HCT116 (cell line): ENCODE measurements at regions not wholly inside any gene's neighbourhood (a gene's known extent, or its start where the extent isn't known, plus 50 kb on each side); places are given as distances from the start of the nearest gene placed in this dataset.

ENCODE experiments used
- ATAC-seq: fragments of 200-7000 bp; cut with Tn5 transposase; 2 replicates; pipeline ENCODE4 v1.9.1; 2020; ENCODE audit warnings: mild to moderate bottlenecking, moderate library complexity
- BruUV-seq: library from RNA; stranded (reverse); fragments of 400-500 nt; replicated peaks from 2 replicates; lab custom pipeline; 2021; lab: Mats Ljungman, UMichigan
- CTCF ChIA-PET: fragments of 300-600 bp; sonication (Branson Sonifier 250); formaldehyde crosslinking; loops from one replicate; lab custom pipeline; 2021; ENCODE audit warnings: antibody characterized with exemption; lab: Charles Lee
- POLR2A ChIA-PET: fragments of 300-600, 350-600 bp; sonication (Branson Sonifier 250); formaldehyde crosslinking; loops from one replicate; lab custom pipeline; 2021; ENCODE audit warnings: antibody characterized with exemption; lab: Charles Lee
- RAD21 ChIA-PET, 2 experiments: fragments of 300-600 bp; sonication (Branson Sonifier 250); formaldehyde crosslinking; loops; one replicate each; lab custom pipeline; 2023; ENCODE audit warnings: low total read pairs in 2 of 2; ENCODE audit not compliant: uncharacterized antibody in 2 of 2, unreplicated experiment in 2 of 2, low non-redundant PET in 1 of 2; lab: Charles Lee
- DNase-seq: peaks from one replicate; pipeline ENCODE4 v3.0.0-alpha.2; 2010; ENCODE audit warnings: low read depth, low spot score
- H2AFZ ChIP-seq: fragments of 200-600 bp; shearing (Covaris generic), sonication (generic); 2 replicates; pipeline ENCODE4 v1.6.1; 2017; ENCODE audit warnings: low read depth, mixed run types, mixed read lengths, antibody characterized with exemption, low read length; ENCODE audit not compliant: poor library complexity, severe bottlenecking
- H3K27ac ChIP-seq: 2 replicates; pipeline ENCODE4 v1.5.1; 2012; ENCODE audit warnings: low read depth, low read length
- H3K27me3 ChIP-seq: fragments of 200-600 bp; sonication (generic); 2 replicates; pipeline ENCODE4 v1.6.1; 2016; ENCODE audit warnings: mixed run types, low read length, mixed read lengths; ENCODE audit not compliant: insufficient read depth
- H3K36me3 ChIP-seq, 2 experiments: fragments of 200-500 bp in 1 of 2; fragments of 200-600 bp in 1 of 2; sonication (Bioruptor generic) in 1 of 2; sonication (generic) in 1 of 2; 2 replicates each; pipeline versions ENCODE4 v1.5.1 to v1.6.1; 2014 to 2016; ENCODE audit warnings: low read length in 2 of 2, inconsistent platforms in 1 of 2, mixed read lengths in 1 of 2, mixed run types in 1 of 2; ENCODE audit not compliant: insufficient read depth in 2 of 2, control insufficient read depth in 1 of 2
- H3K4me1 ChIP-seq, 2 experiments: fragments of 200-600 bp in 1 of 2; sonication (generic) in 1 of 2; 2 replicates each; pipeline versions ENCODE4 v1.5.1 to v1.6.1; 2012 to 2017; ENCODE audit warnings: low read length in 2 of 2, inconsistent platforms in 1 of 2, mild to moderate bottlenecking in 1 of 2, mixed read lengths in 1 of 2, mixed run types in 1 of 2, moderate library complexity in 1 of 2; ENCODE audit not compliant: insufficient read depth in 2 of 2, control insufficient read depth in 1 of 2
- H3K4me2 ChIP-seq: fragments of 200-600 bp; sonication (generic); 2 replicates; pipeline ENCODE4 v1.6.1; 2017; ENCODE audit warnings: mixed run types, low read length, mixed read lengths
- H3K4me3 ChIP-seq, 2 experiments: fragments of 200-600 bp in 1 of 2; sonication (generic) in 1 of 2; replicated peaks in 1 of 2; 2 replicates each; pipeline ENCODE4 v1.5.1; 2011 to 2016; ENCODE audit warnings: low read length in 2 of 2, control low read depth in 1 of 2, low read depth in 1 of 2, mild to moderate bottlenecking in 1 of 2, mixed read lengths in 1 of 2, mixed run types in 1 of 2
- H3K79me2 ChIP-seq: fragments of 200-600 bp; sonication (generic); 2 replicates; pipeline ENCODE4 v1.6.1; 2017; ENCODE audit warnings: mild to moderate bottlenecking, mixed run types, low read length, moderate library complexity, mixed read lengths; ENCODE audit not compliant: insufficient read depth
- H3K9ac ChIP-seq: fragments of 200-600 bp; sonication (generic); 2 replicates; pipeline ENCODE4 v1.6.1; 2016; ENCODE audit warnings: low read length, mixed read lengths
- H3K9me2 ChIP-seq: fragments of 200-600 bp; sonication (generic), shearing (Covaris generic); 2 replicates; pipeline ENCODE4 v1.6.1; 2017; ENCODE audit warnings: mixed run types, mild to moderate bottlenecking, moderate library complexity; ENCODE audit not compliant: insufficient read depth
- H3K9me3 ChIP-seq, 2 experiments: fragments of 200-500 bp in 1 of 2; fragments of 200-600 bp in 1 of 2; sonication (Bioruptor generic) in 1 of 2; sonication (generic) in 1 of 2; 2 replicates each; pipeline ENCODE4 v1.6.1; 2014 to 2017; ENCODE audit warnings: low read length in 2 of 2, mixed read lengths in 2 of 2, inconsistent platforms in 1 of 2, low read depth in 1 of 2, mild to moderate bottlenecking in 1 of 2, mixed run types in 1 of 2, moderate library complexity in 1 of 2; ENCODE audit not compliant: control insufficient read depth in 1 of 2, insufficient read depth in 1 of 2
- H4K20me1 ChIP-seq: fragments of 200-600 bp; sonication (generic), shearing (Covaris generic); 2 replicates; pipeline ENCODE4 v1.6.1; 2017; ENCODE audit warnings: mixed run types, mild to moderate bottlenecking, moderate library complexity; ENCODE audit not compliant: insufficient read depth
- ATF3 ChIP-seq: IDR thresholded peaks from 2 replicates; pipeline ENCODE4 v1.6.1; 2012
- CBX3 ChIP-seq: IDR thresholded peaks from 2 replicates; pipeline ENCODE4 v1.6.1; 2012; ENCODE audit warnings: low read depth
- CEBPB ChIP-seq: IDR thresholded peaks from 2 replicates; pipeline ENCODE4 v1.6.1; 2012; ENCODE audit warnings: low read depth
- CTCF ChIP-seq, 3 experiments: fragments of 200-600 bp in 1 of 3; sonication (generic) in 1 of 3; IDR thresholded peaks in 2 of 3; conservative IDR thresholded peaks in 1 of 3; 2 replicates each; pipeline ENCODE4 v1.5.1; 2012 to 2017; ENCODE audit warnings: low read depth in 2 of 3, low read length in 2 of 3, antibody characterized with exemption in 1 of 3, borderline replicate concordance in 1 of 3, control low read depth in 1 of 3, mild to moderate bottlenecking in 1 of 3, mixed read lengths in 1 of 3, mixed run types in 1 of 3, moderate library complexity in 1 of 3; ENCODE audit not compliant: insufficient read depth in 1 of 3
- EZH2 ChIP-seq: fragments of 200-600 bp; sonication (generic); IDR thresholded peaks from 2 replicates; pipeline ENCODE4 v1.6.1; 2017; ENCODE audit warnings: antibody characterized with exemption, mixed run types
- MAX ChIP-seq: IDR thresholded peaks from 2 replicates; pipeline ENCODE4 v1.6.1; 2012
- REST ChIP-seq: IDR thresholded peaks from 2 replicates; pipeline ENCODE4 v1.6.1; 2012; ENCODE audit warnings: low read depth
- SRF ChIP-seq: IDR thresholded peaks from 2 replicates; pipeline ENCODE4 v1.6.1; 2012; ENCODE audit warnings: low read depth
- TCF7L2 ChIP-seq: IDR thresholded peaks from 2 replicates; pipeline ENCODE4 v1.7.0; 2011; ENCODE audit warnings: borderline replicate concordance, inconsistent platforms; ENCODE audit not compliant: insufficient read depth, insufficient read length; ENCODE audit errors: extremely low read depth
- ZBTB33 ChIP-seq: IDR thresholded peaks from 2 replicates; pipeline ENCODE4 v1.6.1; 2011; ENCODE audit warnings: mild to moderate bottlenecking, low read length, moderate library complexity; ENCODE audit not compliant: insufficient replicate concordance; ENCODE audit errors: extremely low read depth
- ZNF274 ChIP-seq: fragments of 200-500 bp; sonication (Bioruptor generic); IDR thresholded peaks from 2 replicates; pipeline ENCODE4 v1.6.1; 2014; ENCODE audit warnings: mild to moderate bottlenecking, low read depth, low read length, inconsistent platforms
- intact Hi-C: fragments of 100-400 bp; cut with micrococcal nuclease; formaldehyde crosslinking; loops from 2 replicates; pipeline ENCODE4 v1.10.0; 2022

GRCh38 chr4:81688085-81688484 is 216.4 kb upstream of the RASGEF1B start:
- H3K36me3 ChIP-seq: no peaks in the 10 kb centered on the region
- no peak overlapping the region for H2AFZ ChIP-seq
- H4K20me1 ChIP-seq: no peaks in the 10 kb centered on the region
- no peaks in the 10 kb centered on the region for H3K9me3 ChIP-seq
- H3K79me2 ChIP-seq: no peaks in the 10 kb centered on the region
- CTCF ChIA-PET: interaction anchor here (1.7 kb wide), 1 partner anchor 221 kb away, joined by 8 read pairs; no protein-coding TSS in a partner anchor
- intact Hi-C loops: no loop called here
- H3K27me3 ChIP-seq: peaks cover 30% of the 10 kb centered on the region
- H3K27ac ChIP-seq: no peak overlapping the region
- TF ChIP-seq SRF: no peak
- no peak for TF ChIP-seq MAX
- TF ChIP-seq CTCF (IDR thresholded peaks at IDR 0.05 in 2 of 3, conservative IDR thresholded peaks at IDR 0.05 in 1 of 3; ENCODE audit: borderline replicate concordance in 1 of 3, insufficient read depth in 1 of 3, low read depth in 2 of 3, low read length in 2 of 3): 0 out of 6 replicates have a peak, but pooled peaks of 1 of the 3 experiments have one; percentile 6
- POLR2A ChIA-PET: no interaction called here
- no peak for DNase-seq
- no peaks in the 10 kb centered on the region for H3K9me2 ChIP-seq
- H3K4me3 ChIP-seq: no peak overlapping the region
- BruUV-seq: no TSS peak
- ATAC-seq: no peak
- RAD21 ChIA-PET: interaction anchor here in 1 of 2 experiments (1.2 kb wide), 1 partner anchor 221 kb away, joined by 3 read pairs; no protein-coding TSS in a partner anchor
- no peak overlapping the region for H3K4me2 ChIP-seq
- no peak overlapping the region for H3K9ac ChIP-seq
- no peaks in the 10 kb centered on the region for H3K4me1 ChIP-seq

- POLR2A ChIA-PET: no interaction called here
- Histone ChIP-seq H3K4me3 (no peak overlapping the region), H3K27me3 (peaks cover 31% of the 10 kb centered on the region), H2AFZ (no peak overlapping the region), H3K79me2 (no peaks in the 10 kb centered on the region), H4K20me1 (no peaks in the 10 kb centered on the region), H3K9me3 (no peaks in the 10 kb centered on the region), H3K36me3 (no peaks in the 10 kb centered on the region), H3K4me2 (no peak overlapping the region), H3K9me2 (no peaks in the 10 kb centered on the region), H3K4me1 (no peaks in the 10 kb centered on the region), H3K27ac (no peak overlapping the region), H3K9ac (no peak overlapping the region)
- BruUV-seq: no TSS peak
- ATAC-seq: no peak
- intact Hi-C loops: no loop called here
- CTCF ChIA-PET: interaction anchor here (1.7 kb wide), 1 partner anchor 220 kb away, joined by 8 read pairs; no protein-coding TSS in a partner anchor
- RAD21 ChIA-PET: interaction anchor here in 1 of 2 experiments (1.2 kb wide), 1 partner anchor 220 kb away, joined by 3 read pairs; no protein-coding TSS in a partner anchor
- DNase-seq: no peak
- no peak for TF ChIP-seq ATF3
- TF ChIP-seq ZNF274: no peak
- no peak for TF ChIP-seq CEBPB
- no peak for TF ChIP-seq ZBTB33
- no peak for TF ChIP-seq CBX3
- TF ChIP-seq EZH2: no peak
- no peak for TF ChIP-seq REST
- TF ChIP-seq TCF7L2: no peak
Measured at GRCh38 chr4:81687471-81687870, 215.8 kb upstream of the RASGEF1B start.
